ENCODE measurements at regions not wholly inside any gene's neighbourhood (a gene's known extent, or its start where the extent isn't known, plus 50 kb on each side); places are given as distances from the start of the nearest gene placed in this dataset.
"Not testable (repeated sequence)": the region's sequence is repeated elsewhere in the genome, so short reads cannot be mapped to it uniquely, and the experiment has no call there.

DNA sequence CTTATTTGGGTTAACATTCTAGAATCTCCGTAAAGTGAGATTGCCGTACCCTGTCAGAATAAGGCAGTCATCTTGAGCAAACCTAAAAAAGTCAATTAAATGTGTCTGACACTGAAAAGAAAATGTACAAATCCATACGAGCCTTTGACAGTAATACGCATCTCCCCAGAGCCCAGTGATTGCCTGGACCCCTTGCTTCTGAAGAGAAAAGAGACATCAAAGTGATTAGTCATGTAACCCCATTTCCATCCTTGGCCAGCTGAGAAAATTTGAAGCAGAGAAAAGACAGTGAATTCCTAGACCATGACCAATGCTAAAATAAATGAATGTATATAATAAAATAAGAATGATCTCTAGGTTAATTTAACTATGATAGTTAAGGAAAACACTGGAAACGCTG lies 1499.4 kb downstream of the SUCLG1 start:
- DNase-seq (ENCODE audit: low read depth) = no peak

DNA sequence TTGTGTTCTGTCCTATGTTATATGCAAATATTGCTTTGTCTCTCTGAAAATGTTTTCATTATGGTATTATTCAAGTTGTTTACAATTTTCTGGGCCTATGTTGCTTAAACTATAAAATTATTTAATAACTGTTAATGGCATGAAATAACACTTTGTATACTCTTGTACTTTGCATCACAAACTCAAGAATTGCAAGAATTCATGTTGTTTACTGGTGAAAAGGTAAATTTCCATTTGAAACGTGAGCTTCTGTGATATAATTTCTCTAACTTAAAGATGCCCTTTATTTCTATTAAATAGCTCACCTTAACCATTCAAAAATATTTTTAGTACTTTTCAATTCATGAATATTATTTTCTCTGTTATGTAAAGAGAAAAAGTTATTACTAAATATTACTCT lies 1504.2 kb downstream of the SUCLG1 start:
- no peak for DNase-seq (ENCODE audit: low read depth)

DNA sequence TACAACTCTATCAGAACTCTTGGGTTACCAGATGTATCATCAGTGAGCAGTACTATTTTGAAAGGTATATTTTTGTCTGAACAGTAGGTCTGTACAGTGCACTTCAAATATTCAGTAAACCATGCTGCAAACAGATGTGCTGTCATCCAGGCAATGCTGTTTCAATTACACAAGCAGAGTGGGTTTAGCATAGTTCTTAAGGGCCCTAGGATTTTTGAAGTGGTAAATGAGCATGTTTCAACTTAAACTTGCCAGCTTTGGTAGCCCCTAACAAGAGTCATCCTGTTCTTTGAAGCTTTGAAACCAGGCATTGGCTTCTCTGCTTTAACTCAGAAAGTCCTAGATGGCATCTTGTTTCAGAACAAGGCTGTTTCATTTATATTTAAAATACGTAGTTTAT lies 1519.9 kb downstream of the SUCLG1 start:
- DNase-seq (ENCODE audit: low read depth) = no peak

DNA sequence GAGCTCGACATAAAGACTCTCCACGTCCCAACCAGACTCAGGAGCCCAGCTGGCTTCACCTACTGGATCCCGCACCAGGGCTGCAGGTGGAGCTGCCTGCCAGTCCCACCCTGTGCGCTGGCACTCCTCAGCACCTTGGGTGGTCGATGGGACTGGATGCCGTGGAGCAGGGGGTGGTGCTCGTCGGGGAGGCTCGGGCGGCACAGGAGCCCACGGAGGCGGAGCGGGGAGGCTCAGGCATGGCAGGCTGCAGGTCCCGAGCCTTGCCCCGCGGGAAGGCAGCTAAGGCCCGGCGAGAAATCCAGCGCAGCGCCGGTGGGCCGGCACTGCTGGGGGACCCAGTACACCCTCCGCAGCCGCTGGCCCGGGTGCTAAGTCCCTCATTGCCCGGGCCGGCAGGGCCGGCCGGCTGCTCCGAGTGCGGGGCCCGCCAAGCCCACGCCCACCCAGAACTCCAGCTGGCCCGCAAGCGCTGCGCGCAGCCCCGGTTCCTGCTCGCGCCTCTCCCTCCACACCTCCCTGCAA lies 1520.7 kb downstream of the SUCLG1 start:
- not testable (repeated sequence) for DNase-seq (ENCODE audit: low read depth)

DNA sequence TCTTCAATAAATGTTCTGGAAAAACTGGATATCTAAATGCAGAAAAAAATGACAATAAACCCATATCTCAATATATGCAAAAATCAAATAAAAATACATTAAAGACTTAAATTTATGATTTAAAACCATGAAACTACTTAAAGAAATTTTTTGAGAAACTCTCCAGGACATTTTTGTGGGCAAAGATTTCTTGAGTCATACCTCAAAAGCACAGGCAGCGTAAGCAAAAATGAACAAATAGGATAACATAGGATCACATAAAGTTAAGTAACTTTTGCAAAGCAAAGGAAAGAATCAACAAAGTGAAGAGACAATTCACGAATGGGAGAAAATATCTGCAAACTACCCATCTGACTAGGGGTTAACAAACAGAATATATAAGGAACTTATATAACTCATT lies 1545.5 kb downstream of the SUCLG1 start:
- no peak for DNase-seq (ENCODE audit: low read depth)

DNA sequence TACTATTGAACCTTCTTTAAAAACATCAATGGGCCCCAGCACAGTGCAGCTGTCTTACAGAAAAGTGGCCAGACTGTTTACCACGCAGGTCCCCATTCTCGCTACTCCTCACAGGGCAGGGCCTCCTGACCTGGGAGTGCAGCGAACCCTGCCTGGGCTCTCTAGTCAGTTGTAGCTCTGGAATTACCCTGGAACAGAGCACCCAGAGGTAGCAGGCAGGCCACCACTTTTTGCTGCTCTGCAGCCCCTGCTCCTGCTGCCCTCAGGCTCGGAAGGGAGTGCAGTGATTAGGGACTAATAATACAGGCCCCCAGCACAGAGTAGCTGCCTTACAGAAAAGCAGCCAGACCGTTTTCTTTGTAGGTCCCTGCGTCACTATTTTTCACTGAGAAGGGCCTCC lies 1563.0 kb downstream of the SUCLG1 start:
- no peak for DNase-seq (ENCODE audit: low read depth)

DNA sequence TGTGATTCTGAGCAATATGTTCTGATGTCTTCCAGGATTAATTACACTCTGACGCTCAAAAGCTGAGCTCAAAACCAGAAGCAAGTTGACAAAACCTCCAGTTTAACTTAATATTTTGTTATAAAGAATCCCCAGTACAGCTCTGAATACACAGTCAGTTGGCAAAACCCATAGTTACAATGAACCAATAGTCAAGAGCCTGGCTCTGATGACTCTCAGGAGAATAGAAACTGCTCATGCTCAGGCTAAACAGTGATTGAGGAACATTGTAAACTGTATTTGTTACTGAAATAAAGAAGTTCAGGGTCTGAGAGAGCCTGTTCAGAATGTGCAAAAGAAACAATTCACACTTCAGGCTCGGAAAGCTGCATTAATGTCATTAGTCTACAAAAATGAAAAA lies 1565.9 kb downstream of the SUCLG1 start:
- DNase-seq (ENCODE audit: low read depth) = no peak

DNA sequence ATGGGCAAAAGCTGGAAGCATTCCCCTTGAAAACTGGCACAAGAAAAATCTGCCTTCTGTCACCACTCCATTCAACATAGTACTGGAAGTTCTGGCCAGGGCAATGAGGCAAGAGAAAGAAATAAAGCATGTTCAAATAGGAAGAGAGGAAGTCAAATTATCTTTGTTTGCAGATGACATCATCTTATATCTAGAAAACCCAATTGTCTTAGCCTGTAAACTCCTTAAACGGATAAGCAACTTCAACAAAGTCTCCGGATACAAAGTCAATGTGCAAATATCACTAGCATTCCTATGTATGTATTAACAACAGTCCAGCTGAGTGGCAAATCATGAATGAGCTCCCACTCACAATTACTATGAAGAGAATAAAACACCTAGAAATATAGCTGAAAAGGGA lies 1579.3 kb downstream of the SUCLG1 start:
- DNase-seq (ENCODE audit: low read depth) = no peak

DNA sequence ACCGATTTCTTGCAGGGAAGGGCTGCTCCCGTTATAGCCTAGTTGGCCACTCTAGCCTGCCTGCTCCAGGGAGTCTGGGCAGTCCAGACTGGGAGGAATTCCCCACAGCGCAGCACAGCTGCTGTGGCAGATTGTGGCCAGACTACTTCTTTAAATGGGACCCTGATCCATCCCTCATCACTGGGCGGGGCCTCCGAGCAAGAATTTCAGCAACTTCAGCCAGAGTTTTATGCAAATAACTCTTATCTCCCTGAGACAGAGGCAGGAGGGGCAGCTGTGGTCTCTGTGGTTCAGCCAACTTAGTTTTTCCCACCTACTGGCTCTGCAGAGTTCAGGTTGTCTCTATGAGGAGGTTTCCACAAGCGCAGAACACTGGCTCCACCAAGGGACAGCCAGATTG lies 1583.2 kb downstream of the SUCLG1 start:
- DNase-seq (ENCODE audit: low read depth) = no peak

DNA sequence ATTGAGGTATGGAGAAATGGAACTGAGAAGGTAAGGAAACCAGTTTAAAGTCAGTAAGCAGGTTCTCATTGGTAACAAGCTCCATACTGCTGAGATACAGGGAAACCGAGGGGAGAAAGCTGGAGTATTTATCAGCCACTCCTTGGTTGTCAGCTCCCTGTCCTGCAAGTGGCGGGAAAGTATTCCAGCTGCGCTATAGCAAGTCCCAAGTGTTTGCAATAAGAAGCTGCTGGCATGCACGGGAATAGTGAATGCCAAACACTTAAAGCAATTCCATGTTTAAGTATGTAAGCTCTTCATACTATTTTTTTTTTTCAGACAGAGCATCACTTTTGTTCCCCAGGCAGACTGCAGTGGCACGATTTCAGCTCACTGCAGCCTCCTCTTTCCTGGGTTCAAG lies 1601.1 kb downstream of the SUCLG1 start:
- no peak for DNase-seq (ENCODE audit: low read depth)

DNA sequence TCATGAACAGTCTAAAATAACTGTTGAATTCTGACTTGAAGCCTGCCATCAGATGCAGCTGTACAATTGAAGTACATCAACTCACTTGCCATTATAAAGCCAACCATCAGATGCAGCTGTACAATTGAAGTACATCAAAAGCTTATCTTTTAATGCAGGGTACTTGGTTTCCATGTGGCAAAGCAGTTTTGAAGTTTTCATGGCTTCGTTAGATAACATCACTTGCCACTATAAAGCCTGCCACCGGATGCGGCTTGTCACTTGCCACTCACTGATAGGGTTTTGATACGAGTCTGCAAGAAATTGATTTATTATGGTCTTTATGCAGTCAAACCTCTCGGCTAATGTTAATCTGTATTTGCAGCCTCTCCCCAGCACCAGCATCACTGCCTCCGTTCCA lies 1605.8 kb downstream of the SUCLG1 start:
- no peak for DNase-seq (ENCODE audit: low read depth)

DNA sequence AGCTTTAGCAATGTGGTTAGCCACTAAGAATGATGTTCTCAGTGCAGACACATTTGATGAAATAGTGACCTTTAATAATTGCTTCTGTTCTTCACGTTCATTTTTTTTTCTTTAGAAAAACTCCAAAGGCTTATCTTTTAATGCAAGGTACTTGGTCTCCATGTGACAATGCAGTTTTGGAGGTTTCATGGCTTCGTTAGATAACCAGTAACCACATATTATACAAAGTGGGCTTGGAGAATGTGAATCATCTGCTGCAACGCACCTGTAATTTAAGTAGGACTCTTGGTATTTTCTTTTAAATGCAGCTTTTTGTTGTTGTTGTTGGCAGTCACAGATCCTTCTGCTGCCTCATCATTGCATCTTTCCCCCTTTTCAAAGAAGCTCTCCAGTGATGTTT lies 1606.3 kb downstream of the SUCLG1 start:
- no peak for DNase-seq (ENCODE audit: low read depth)

DNA sequence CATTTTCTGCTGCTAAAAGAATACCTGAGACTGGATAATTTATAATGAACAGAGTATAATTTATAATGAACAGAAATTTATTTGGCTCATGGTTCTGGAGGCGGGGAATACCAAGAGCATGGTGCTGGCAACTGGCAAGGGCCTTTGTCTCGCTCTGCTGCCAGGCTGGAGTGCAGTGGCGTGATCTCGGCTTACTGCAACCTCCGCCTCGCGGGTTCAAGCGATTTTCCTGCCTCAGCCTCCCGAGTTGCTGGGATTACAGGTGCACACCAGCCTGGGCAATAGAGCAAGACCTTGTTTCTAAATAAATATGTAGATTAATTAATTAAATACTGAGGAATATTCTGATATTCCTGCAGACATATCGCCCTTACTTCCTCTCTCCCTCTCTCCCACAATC lies 1610.8 kb downstream of the SUCLG1 start:
- no peak for DNase-seq (ENCODE audit: low read depth)

DNA sequence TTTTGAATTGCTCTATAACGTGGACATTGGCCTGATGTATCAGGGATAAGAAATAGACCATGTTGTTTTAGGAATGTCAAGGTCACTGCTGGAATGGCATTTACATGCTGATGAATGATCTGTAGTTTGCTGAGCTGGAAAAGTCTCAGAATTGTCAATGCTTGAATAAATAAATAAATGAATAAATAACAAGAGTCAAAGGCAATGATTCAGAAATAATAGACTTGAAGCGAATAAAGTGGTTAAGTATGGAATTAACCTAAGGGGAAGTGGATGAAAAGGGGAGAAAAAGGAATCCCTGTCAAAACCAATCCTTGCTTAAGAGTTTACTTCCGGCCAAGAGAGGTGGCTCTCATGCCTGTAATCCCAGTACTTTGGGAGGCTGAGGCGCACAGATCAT lies 1620.0 kb downstream of the SUCLG1 start:
- DNase-seq (ENCODE audit: low read depth) = no peak

DNA sequence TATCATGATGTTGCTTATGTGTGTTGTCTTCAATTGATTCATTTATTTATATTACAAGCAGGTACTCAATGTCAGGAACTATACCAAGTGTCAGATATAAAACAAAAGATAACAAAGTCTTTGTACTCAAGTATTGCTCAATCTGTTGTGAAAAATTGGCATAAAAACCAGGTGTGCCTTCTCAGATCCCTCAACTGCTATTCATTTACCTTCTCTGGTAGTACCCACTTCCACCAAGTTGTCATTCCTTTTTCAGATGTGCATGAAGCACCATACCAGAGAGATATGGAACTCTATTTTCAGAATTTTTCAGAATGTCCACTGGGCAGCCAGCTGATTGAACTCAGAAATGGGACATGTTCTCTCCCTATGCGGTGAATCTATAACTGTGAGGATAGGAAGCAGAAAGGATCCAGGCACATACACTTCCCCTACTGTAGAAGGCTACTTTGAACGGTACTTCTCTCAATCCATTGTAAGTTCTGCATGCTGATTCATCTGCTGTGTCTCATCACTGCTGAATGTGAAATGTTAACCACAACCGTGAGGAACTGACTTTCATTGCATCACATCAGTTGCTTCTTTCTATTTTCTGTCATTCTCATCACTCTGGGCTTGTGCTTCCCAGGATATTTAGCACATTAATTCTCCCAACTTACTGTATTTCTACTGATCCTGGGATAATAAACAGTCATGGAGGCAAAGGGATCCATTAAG lies 1621.3 kb downstream of the SUCLG1 start:
- no peak for DNase-seq (ENCODE audit: low read depth)

DNA sequence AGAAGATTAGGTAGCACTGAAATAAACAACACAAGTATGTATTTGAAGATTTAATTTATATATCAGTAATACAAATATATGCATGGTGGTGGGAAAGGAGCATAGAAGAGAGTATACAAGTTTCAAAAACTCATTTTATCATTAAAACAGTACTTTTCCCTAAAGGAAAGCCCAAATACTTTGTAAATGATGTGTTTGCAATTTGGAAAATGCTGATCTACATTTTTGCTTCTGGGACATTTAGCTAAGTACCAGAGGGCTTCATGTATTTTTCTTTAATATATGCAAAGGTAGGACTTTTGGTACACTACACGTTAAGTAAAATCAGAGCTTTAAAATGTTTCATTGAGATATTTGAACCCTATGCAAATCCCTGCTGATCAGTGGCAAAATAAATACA lies 1624.2 kb downstream of the SUCLG1 start:
- DNase-seq (ENCODE audit: low read depth) = no peak

DNA sequence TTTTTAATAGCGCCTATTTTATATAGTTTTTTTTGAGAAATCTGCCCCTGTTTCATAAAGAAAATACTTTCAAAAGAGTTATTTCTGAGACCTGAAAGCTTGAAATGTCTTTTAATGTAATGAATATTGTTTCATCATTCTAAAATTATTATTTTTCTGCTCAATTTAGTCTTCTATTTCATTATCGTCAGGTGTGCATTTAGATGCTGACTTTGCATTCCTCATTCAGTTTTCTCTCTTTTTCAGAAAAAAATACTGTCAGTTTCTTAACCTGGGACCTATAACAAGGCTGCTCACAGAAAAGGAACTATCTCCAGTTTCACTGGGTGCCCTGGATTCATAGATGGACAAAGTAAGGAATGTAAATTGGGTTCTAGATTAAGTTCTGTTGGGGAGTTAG lies 1631.7 kb downstream of the SUCLG1 start:
- DNase-seq (ENCODE audit: low read depth) = no peak

DNA sequence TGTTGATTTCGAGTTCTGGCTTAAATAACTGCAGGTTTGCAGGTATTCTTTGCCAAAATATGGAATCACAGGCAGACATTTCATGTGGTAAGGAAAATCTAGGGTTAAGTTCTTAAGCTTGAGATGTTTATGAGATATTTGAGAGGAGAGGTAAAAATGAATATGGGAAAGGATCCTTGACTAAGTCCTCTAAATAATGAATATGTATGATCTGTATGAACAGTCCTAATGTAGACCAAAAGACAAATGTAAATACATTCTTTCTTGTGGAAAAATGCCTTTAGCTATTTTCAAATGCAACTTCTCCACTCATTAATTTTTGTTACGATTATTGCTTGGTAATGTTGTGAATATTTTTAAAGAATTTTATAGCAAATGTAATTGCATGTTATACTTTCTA lies 1632.6 kb downstream of the SUCLG1 start:
- DNase-seq (ENCODE audit: low read depth) = no peak

DNA sequence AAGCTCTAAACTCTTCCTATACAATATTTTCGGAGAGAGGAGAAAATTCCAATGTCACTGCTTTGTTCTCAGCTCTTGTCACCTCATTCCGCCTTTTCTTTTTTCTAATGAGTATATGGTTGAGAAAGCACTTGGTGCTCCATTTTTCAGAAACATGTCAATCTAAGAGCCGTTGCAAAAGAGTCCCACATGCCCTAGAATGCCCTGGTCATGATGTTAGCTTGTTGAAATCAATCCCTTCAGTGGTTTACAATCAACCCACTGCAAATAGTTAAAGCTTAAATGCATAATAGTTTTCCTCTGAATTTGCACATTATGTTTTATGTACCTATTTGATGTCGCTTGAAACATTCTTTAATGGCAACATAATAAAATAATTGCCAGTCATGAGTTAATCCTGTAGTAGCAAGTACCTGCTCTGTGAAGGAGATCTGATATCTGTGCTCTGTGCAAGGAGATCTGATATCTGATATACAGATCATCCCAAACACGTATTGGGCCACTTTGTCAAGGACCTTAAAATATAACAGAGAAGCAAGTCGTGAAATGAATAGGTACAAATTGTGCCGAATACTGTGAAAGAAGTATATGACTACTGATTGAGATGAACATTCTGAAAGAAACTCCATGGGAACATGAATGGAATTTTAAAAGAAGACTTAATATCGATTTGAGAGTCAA lies 1633.5 kb downstream of the SUCLG1 start:
- DNase-seq (ENCODE audit: low read depth) = no peak

DNA sequence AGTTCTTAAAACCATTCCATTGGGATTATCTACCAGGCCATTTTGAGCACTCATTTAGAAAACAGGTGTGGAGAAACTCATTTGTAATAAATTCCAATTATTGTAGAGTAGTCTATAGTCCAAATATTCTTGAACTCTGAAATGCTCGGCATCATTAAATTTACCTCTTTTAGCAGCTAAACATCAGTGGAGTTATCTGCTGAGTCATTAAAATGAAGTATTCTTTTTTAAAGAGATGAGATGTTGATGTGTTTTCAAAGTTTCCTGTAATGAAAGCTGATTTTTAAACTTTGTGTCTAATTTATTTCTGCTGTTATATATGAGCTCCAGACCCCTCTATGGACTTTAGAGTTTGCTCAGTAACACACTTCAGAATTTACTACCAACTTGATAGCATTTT lies 1635.2 kb downstream of the SUCLG1 start:
- no peak for DNase-seq (ENCODE audit: low read depth)

DNA sequence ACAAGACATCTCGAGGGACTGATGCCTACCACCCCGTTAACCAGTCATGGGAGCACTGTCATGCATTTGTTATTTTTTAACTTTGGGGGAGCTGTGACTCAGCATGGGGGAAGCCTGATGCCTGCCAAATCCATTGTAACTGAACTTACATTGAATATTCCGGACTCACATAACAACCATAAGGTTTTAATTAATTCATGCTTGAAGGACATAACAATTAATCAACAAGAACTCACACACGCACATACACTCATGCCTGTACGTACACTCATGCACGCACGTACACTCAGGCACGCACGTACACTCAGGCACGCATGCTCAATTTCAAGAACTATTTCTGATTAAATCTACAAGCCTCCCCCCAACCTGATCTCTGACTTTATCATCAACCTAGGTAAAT lies 1639.1 kb downstream of the SUCLG1 start:
- no peak for DNase-seq (ENCODE audit: low read depth)

DNA sequence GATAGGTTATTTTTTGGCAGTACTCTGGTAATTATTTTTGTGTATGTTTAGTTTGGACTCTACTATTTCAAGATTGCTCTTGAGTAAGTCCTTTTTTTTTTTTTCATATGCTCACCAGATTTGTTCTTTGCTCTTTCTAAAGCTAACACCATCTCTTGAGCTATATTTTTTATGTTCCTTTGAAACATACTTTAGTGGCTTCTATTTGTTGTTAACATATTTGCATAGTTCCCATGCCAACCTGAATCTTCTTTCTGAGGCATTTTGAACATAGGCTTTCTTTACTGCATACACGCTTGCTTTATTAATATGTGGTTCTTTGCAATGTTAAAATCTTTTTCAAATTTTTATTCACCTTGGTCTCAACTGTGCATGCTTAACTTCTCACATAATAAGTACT lies 1644.9 kb downstream of the SUCLG1 start:
- no peak for DNase-seq (ENCODE audit: low read depth)

DNA sequence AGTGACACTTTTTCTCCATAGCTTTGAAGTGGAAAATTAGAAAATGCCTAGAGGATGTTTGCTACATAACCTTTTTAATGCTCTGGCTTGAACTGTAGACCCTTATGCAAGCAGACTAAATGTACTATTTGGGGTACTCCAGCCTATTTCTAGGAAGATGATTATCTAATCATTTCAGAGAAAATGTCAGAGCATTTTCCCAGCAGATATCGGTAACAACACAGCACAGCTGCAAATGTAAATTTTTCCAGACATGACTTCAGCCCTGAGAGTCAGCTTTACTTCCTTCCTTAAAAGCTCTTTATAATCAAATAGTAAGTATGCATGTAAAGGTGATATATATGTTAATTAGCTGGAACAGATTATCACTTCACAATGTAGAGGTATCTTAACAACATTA lies 1647.1 kb downstream of the SUCLG1 start:
- DNase-seq (ENCODE audit: low read depth) = no peak

DNA sequence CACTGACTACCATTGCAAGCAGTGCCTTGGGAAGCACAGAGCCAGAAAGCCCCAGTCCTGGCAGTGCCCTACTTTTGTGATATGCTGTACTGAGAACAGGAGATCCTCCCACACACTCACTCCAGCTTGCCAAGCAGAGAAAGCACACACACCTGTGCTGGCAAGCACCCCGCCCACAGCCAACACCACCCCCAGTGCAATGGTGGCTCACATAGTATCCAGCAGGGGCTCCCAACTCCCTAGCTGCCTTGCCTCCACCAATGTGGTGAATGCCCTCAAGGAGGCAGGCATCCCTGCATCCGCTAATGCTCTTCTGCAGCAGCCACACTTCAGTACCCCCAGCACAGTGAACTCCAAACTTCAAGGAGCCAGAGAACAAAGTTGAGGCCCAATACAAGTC lies 1655.8 kb downstream of the SUCLG1 start:
- DNase-seq (ENCODE audit: low read depth) = no peak
